H1 (cell line): ENCODE measurements at regions not wholly inside any gene's neighbourhood (a gene's known extent, or its start where the extent isn't known, plus 50 kb on each side); places are given as distances from the start of the nearest gene placed in this dataset.

Source experiments
- CTCF ChIA-PET: fragments of 300-600 bp; sonication (Branson Sonifier 250); formaldehyde crosslinking; loops from one replicate; lab custom pipeline; 2021; ENCODE audit not compliant: partially characterized antibody; lab: Charles Lee
- POLR2A ChIA-PET: fragments of 300-600 bp; sonication (Branson Sonifier 250); formaldehyde crosslinking; loops from one replicate; lab custom pipeline; 2021; ENCODE audit warnings: inconsistent platforms; ENCODE audit not compliant: partially characterized antibody; lab: Charles Lee
- DNase-seq, 2 experiments: peaks; one replicate each; pipeline versions ENCODE4 v3.0.0 to v3.0.0-alpha.2; 2010 to 2022; ENCODE audit warnings: low spot score in 2 of 2, low read depth in 1 of 2, mixed read lengths in 1 of 2
- FAIRE-seq: peaks from 2 replicates; lab custom pipeline; 2011; peaks lifted over from hg19 to GRCh38; lab: Jason Lieb, UNC
- H2AFZ ChIP-seq: 2 replicates; pipeline ENCODE4 v1.8.1; 2012; ENCODE audit warnings: low read length, inconsistent platforms
- H2AK5ac ChIP-seq: 2 replicates; pipeline ENCODE4 v1.6.1; 2013; ENCODE audit warnings: low read depth, low read length
- H2BK120ac ChIP-seq: replicated peaks from 2 replicates; pipeline ENCODE3; 2013; ENCODE audit warnings: low read depth, low read length, inconsistent platforms
- H2BK12ac ChIP-seq: 2 replicates; pipeline ENCODE4 v1.6.1; 2013; ENCODE audit warnings: low read depth, low read length
- H2BK15ac ChIP-seq: 2 replicates; pipeline ENCODE4 v1.6.1; 2013; ENCODE audit warnings: low read length
- H2BK20ac ChIP-seq: 2 replicates; pipeline ENCODE4 v1.6.1; 2013; ENCODE audit warnings: low read length
- H2BK5ac ChIP-seq: 2 replicates; pipeline ENCODE4 v1.6.1; 2013; ENCODE audit warnings: low read depth, low read length
- H3K14ac ChIP-seq: 2 replicates; pipeline ENCODE4 v1.6.1; 2013; ENCODE audit warnings: inconsistent platforms; ENCODE audit not compliant: insufficient read length
- H3K18ac ChIP-seq: 2 replicates; pipeline ENCODE4 v1.6.1; 2013; ENCODE audit warnings: low read length; ENCODE audit errors: extremely low read depth
- H3K23ac ChIP-seq: 2 replicates; pipeline ENCODE4 v1.6.1; 2013; ENCODE audit warnings: inconsistent platforms; ENCODE audit not compliant: insufficient read length
- H3K23me2 ChIP-seq: 2 replicates; pipeline ENCODE4 v1.6.1; 2013; ENCODE audit warnings: low read depth, low read length
- H3K27ac ChIP-seq: 2 replicates; pipeline ENCODE4 v1.6.1; 2011; ENCODE audit warnings: low read depth, low read length, inconsistent platforms
- H3K27me3 ChIP-seq, 4 experiments: replicated peaks in 1 of 4; 1 replicate in 1 of 4; 2 replicates in 3 of 4; pipeline versions ENCODE4 v1.6.1 to v1.8.1; 2011 to 2013; ENCODE audit warnings: low read length in 3 of 4, mild to moderate bottlenecking in 3 of 4, inconsistent platforms in 2 of 4, mixed read lengths in 2 of 4, moderate library complexity in 1 of 4; ENCODE audit not compliant: control insufficient read depth in 3 of 4, insufficient read depth in 3 of 4; ENCODE audit errors: extremely low read depth in 1 of 4
- H3K36me3 ChIP-seq, 4 experiments: 2 replicates each; pipeline versions ENCODE4 v1.6.1 to v1.8.1; 2011 to 2013; ENCODE audit warnings: mild to moderate bottlenecking in 4 of 4, low read length in 3 of 4, moderate library complexity in 2 of 4, control low read depth in 1 of 4, inconsistent platforms in 1 of 4; ENCODE audit not compliant: insufficient read depth in 4 of 4, control insufficient read depth in 2 of 4
- H3K4ac ChIP-seq: replicated peaks from 2 replicates; pipeline ENCODE3; 2013; ENCODE audit warnings: low read length, low read depth, mixed read lengths, inconsistent platforms; ENCODE audit not compliant: insufficient read length
- H3K4me1 ChIP-seq, 4 experiments: replicated peaks in 1 of 4; 1 replicate in 1 of 4; 2 replicates in 3 of 4; pipeline versions ENCODE4 v1.6.1 to v1.8.1; 2011 to 2013; ENCODE audit warnings: low read length in 3 of 4, inconsistent platforms in 2 of 4, mixed read lengths in 1 of 4; ENCODE audit not compliant: insufficient read depth in 4 of 4, control insufficient read depth in 3 of 4
- H3K4me2 ChIP-seq, 2 experiments: 2 replicates each; pipeline versions ENCODE4 v1.6.1 to v1.8.1; 2011 to 2013; ENCODE audit warnings: low read depth in 2 of 2, low read length in 2 of 2, control low read depth in 1 of 2, inconsistent platforms in 1 of 2, mild to moderate bottlenecking in 1 of 2; ENCODE audit not compliant: insufficient read depth in 1 of 2
- H3K4me3 ChIP-seq, 4 experiments: fragments of 200-600, 300-600 bp in 1 of 4; sonication (generic), shearing (Covaris generic), sonication (Bioruptor Twin) in 1 of 4; 2 replicates each; pipeline versions ENCODE4 v1.5.1 to v1.8.1; 2011 to 2016; ENCODE audit warnings: low read length in 4 of 4, low read depth in 3 of 4, control low read depth in 2 of 4, inconsistent platforms in 2 of 4, mild to moderate bottlenecking in 2 of 4, mixed read lengths in 1 of 4, moderate library complexity in 1 of 4; ENCODE audit not compliant: insufficient read depth in 2 of 4; ENCODE audit errors: extremely low read depth in 1 of 4
- H3K56ac ChIP-seq: replicated peaks from 2 replicates; pipeline ENCODE3; 2013; ENCODE audit warnings: low read depth, mild to moderate bottlenecking, mixed read lengths, low read length, inconsistent platforms; ENCODE audit not compliant: insufficient read length
- H3K79me1 ChIP-seq: 2 replicates; pipeline ENCODE4 v1.6.1; 2013; ENCODE audit warnings: low read depth, low read length, control low read depth
- H3K79me2 ChIP-seq, 2 experiments: 2 replicates each; pipeline versions ENCODE4 v1.6.1 to v1.8.1; 2012 to 2013; ENCODE audit warnings: low read length in 2 of 2, mild to moderate bottlenecking in 2 of 2, inconsistent platforms in 1 of 2; ENCODE audit not compliant: insufficient read depth in 2 of 2, control insufficient read depth in 1 of 2
- H3K9ac ChIP-seq, 4 experiments: replicated peaks in 1 of 4; 1 replicate in 1 of 4; 2 replicates in 3 of 4; pipeline versions ENCODE4 v1.6.1 to v1.8.1; 2011 to 2013; ENCODE audit warnings: low read depth in 3 of 4, low read length in 3 of 4, control low read depth in 2 of 4, mild to moderate bottlenecking in 2 of 4, moderate library complexity in 2 of 4, inconsistent platforms in 1 of 4; ENCODE audit errors: extremely low read depth in 1 of 4
- H3K9me3 ChIP-seq, 2 experiments: 2 replicates each; pipeline versions ENCODE4 v1.6.1 to v1.8.1; 2012 to 2013; ENCODE audit warnings: mild to moderate bottlenecking in 2 of 2, moderate library complexity in 2 of 2, control low read depth in 1 of 2, inconsistent platforms in 1 of 2, low read depth in 1 of 2, low read length in 1 of 2, mixed read lengths in 1 of 2; ENCODE audit not compliant: insufficient read depth in 2 of 2
- H4K20me1 ChIP-seq, 2 experiments: replicated peaks in 1 of 2; 2 replicates each; pipeline versions ENCODE3 to v1.8.1; 2011 to 2013; ENCODE audit warnings: inconsistent platforms in 2 of 2, low read length in 2 of 2, mild to moderate bottlenecking in 1 of 2; ENCODE audit not compliant: insufficient read depth in 2 of 2, control insufficient read depth in 1 of 2
- H4K5ac ChIP-seq: 2 replicates; pipeline ENCODE4 v1.6.1; 2013; ENCODE audit warnings: low read length, low read depth, mixed read lengths, inconsistent platforms; ENCODE audit not compliant: insufficient read length
- H4K8ac ChIP-seq: 2 replicates; pipeline ENCODE4 v1.8.0; 2013; ENCODE audit warnings: mild to moderate bottlenecking, moderate library complexity, low read length, inconsistent platforms; ENCODE audit not compliant: insufficient read depth; ENCODE audit errors: extremely low read depth
- H4K91ac ChIP-seq: replicated peaks from 2 replicates; pipeline ENCODE3; 2013; ENCODE audit warnings: low read length, mixed read lengths, inconsistent platforms; ENCODE audit not compliant: insufficient read length
- BCL11A ChIP-seq, 2 experiments: IDR thresholded peaks; one replicate each; pipeline ENCODE4 v1.6.1; 2011; ENCODE audit warnings: low read depth in 2 of 2, low read length in 2 of 2, mild to moderate bottlenecking in 2 of 2
- CBX8 ChIP-seq: fragments of 300-800, 300-1000 bp; sonication (generic); IDR thresholded peaks from 2 replicates; pipeline ENCODE4 v1.7.1; 2016; ENCODE audit warnings: low read depth, low read length, borderline replicate concordance
- CTBP2 ChIP-seq: IDR thresholded peaks from 2 replicates; pipeline ENCODE4 v1.7.0; 2011; ENCODE audit warnings: borderline replicate concordance, mild to moderate bottlenecking, moderate library complexity, mixed read lengths, low read length; ENCODE audit not compliant: insufficient read depth, insufficient read length
- GTF2F1 ChIP-seq: IDR thresholded peaks from 2 replicates; pipeline ENCODE4 v1.6.1; 2012; ENCODE audit warnings: low read depth, low read length, improper control_type of control experiment, borderline replicate concordance
- KDM1A ChIP-seq: fragments of 200-600, 300-600 bp; sonication (generic); IDR thresholded peaks from 2 replicates; pipeline ENCODE4 v1.7.1; 2016; ENCODE audit warnings: mild to moderate bottlenecking, low read length, borderline replicate concordance
- KDM4A ChIP-seq: IDR thresholded peaks from one replicate; pipeline ENCODE4 v1.7.1; 2012; ENCODE audit warnings: low read depth, mild to moderate bottlenecking, moderate library complexity, low read length, inconsistent platforms; ENCODE audit not compliant: severe bottlenecking
- PHF8 ChIP-seq: fragments of 200-600 bp; sonication (generic); conservative IDR thresholded peaks from 2 replicates; pipeline ENCODE4 v1.7.1; 2012; ENCODE audit warnings: low read depth, mild to moderate bottlenecking, inconsistent platforms, low read length, moderate library complexity
- POU5F1 ChIP-seq: IDR thresholded peaks from 2 replicates; pipeline ENCODE4 v1.6.1; 2011; ENCODE audit warnings: low read depth, mild to moderate bottlenecking, low read length, moderate library complexity
- SAP30 ChIP-seq: fragments of 300-600 bp; sonication (generic); IDR thresholded peaks from 2 replicates; pipeline ENCODE4 v1.7.1; 2012; ENCODE audit warnings: low read length, moderate library complexity, mild to moderate bottlenecking, inconsistent platforms; ENCODE audit not compliant: insufficient read depth, insufficient replicate concordance
- WGBS, 2 experiments: shearing (Covaris generic) in 1 of 2; methylation state at CpG; one replicate each; pipeline versions ENCODE4 v1.1.6 to v1.1.7; 2013 to 2015; ENCODE audit warnings: low lambda C conversion rate in 2 of 2, mixed read lengths in 2 of 2, inconsistent platforms in 1 of 2, low coverage in 1 of 2, missing lambda C conversion rate in 1 of 2; ENCODE audit not compliant: insufficient replicate concordance in 2 of 2, insufficient coverage in 1 of 2, insufficient read length in 1 of 2; ENCODE audit errors: extremely low coverage in 1 of 2, missing lambda C conversion rate in 1 of 2; 5-methylcytosine and 5-hydroxymethylcytosine counted together

GRCh38 chr2:22273853-22274252, 1111.1 kb upstream of the KLHL29 start:
- no peak overlapping the region for H2BK15ac ChIP-seq
- H3K27ac ChIP-seq = no peak overlapping the region
- no peaks in the 10 kb centered on the region for H4K20me1 ChIP-seq
- H2AK5ac ChIP-seq = no peak overlapping the region
- no peak for TF ChIP-seq KDM1A
- TF ChIP-seq POU5F1 = no peak
- no peak for TF ChIP-seq BCL11A (IDR thresholded peaks at IDR 0.05; ENCODE audit: low read depth in 2 of 2, low read length in 2 of 2)
- TF ChIP-seq SAP30 = no peak
- no peak for TF ChIP-seq CTBP2
- no peak for TF ChIP-seq KDM4A
- no peak for TF ChIP-seq PHF8
- TF ChIP-seq CBX8 = no peak
- TF ChIP-seq GTF2F1 = no peak
- ChIA-PET CTCF (interaction anchor here (0.6 to 1.3 kb wide), 3 partner anchors 9 to 14 kb away, joined by 3 to 5 read pairs (median 4); no protein-coding TSS in a partner anchor), POLR2A (no interaction called here)
- no peak overlapping the region for H3K4ac ChIP-seq
- no peaks in the 10 kb centered on the region for H3K27me3 ChIP-seq
- no peak overlapping the region for H3K4me2 ChIP-seq
- H2BK12ac ChIP-seq = no peak overlapping the region
- H4K8ac ChIP-seq = no peak overlapping the region
- H3K9ac ChIP-seq = no peak overlapping the region
- no peak overlapping the region for H2BK120ac ChIP-seq
- H3K14ac ChIP-seq = no peak overlapping the region
- H3K9me3 ChIP-seq = no peaks in the 10 kb centered on the region
- H4K5ac ChIP-seq = no peak overlapping the region
- no peak overlapping the region for H3K23ac ChIP-seq
- no peaks in the 10 kb centered on the region; the same call in 1 of the 2 replicates for H3K23me2 ChIP-seq
- FAIRE-seq = no peak
- no peak overlapping the region for H3K56ac ChIP-seq
- no peak overlapping the region for H2BK20ac ChIP-seq
- no peaks in the 10 kb centered on the region for H3K36me3 ChIP-seq
- H3K18ac ChIP-seq = no peak overlapping the region
- no peak overlapping the region for H4K91ac ChIP-seq
- DNase-seq = no peak
- no peaks in the 10 kb centered on the region for H3K79me1 ChIP-seq
- no peak overlapping the region for H2BK5ac ChIP-seq
- WGBS, 2 experiments = 100% methylated on average over 1 of the region's 1 CpG; no CpG with 5 or more reads in 1 of the 2 experiments
- no peak overlapping the region for H3K4me3 ChIP-seq
- no peak overlapping the region for H2AFZ ChIP-seq
- H3K79me2 ChIP-seq = no peaks in the 10 kb centered on the region
- no peaks in the 10 kb centered on the region for H3K4me1 ChIP-seq
